Upper lobe of left lung (tissue), 4 donors: ENCODE measurements at regions not wholly inside any gene's neighbourhood (a gene's known extent, or its start where the extent isn't known, plus 50 kb on each side); places are given as distances from the start of the nearest gene placed in this dataset.

Source experiments
- POLR2AphosphoS5 ChIP-seq, 2 donors: sonication (generic); formaldehyde crosslinking; IDR thresholded peaks; one replicate each; pipeline ENCODE4 v1.5.1; 2017; ENCODE audit warnings: antibody characterized with exemption in 2 of 2
- TF ChIP-seq, protein P1 (sequence below), 6 experiments: fragments of 450-650 bp in 4 of 6; fragments of 200-600 bp in 2 of 6; sonication (generic) in 2 of 6; IDR thresholded peaks; one replicate each; pipeline ENCODE4 v1.5.1; 2016 to 2019; ENCODE audit warnings: antibody characterized with exemption in 6 of 6

DNA sequence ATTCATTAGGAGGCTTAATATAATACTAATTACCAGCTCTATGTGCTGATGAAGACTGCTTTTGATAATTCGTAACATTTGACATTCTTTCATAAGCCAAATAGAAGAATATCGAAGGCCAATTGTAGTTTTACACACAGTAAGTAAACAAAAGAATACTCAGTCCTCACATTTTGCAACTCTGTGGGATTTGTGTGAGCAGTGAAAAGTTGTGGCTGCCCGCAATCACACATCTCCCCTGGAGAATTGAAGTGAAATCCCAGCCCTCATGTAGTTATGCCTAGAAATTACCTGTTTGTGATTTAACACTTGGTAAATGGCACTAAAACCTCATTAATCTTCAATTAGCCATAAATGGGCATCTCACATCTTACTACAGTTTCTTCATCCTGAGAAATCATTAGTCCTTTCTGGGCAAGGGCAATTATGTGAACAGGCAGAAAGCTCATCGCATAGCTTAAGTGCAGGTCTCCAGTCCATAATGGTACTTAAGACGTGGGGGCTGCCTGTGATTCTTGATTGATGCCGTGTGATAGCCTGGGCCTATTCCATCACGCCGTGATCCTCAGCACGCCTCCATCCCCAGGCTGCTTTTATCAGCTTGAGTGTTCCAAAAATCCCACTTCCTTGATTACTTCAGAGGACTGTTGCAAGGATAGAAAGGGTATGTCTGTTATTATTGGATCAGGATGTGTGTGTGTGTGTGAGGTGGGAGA is 97.9 kb upstream of the METTL14 start:
- TF ChIP-seq, protein P1, sequence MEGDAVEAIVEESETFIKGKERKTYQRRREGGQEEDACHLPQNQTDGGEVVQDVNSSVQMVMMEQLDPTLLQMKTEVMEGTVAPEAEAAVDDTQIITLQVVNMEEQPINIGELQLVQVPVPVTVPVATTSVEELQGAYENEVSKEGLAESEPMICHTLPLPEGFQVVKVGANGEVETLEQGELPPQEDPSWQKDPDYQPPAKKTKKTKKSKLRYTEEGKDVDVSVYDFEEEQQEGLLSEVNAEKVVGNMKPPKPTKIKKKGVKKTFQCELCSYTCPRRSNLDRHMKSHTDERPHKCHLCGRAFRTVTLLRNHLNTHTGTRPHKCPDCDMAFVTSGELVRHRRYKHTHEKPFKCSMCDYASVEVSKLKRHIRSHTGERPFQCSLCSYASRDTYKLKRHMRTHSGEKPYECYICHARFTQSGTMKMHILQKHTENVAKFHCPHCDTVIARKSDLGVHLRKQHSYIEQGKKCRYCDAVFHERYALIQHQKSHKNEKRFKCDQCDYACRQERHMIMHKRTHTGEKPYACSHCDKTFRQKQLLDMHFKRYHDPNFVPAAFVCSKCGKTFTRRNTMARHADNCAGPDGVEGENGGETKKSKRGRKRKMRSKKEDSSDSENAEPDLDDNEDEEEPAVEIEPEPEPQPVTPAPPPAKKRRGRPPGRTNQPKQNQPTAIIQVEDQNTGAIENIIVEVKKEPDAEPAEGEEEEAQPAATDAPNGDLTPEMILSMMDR (IDR thresholded peaks at IDR 0.05): no peak
- TF ChIP-seq POLR2AphosphoS5 (IDR thresholded peaks at IDR 0.05): no peak
